NCI-H1694 (cell line): ENCODE measurements at regions not wholly inside any gene's neighbourhood (a gene's known extent, or its start where the extent isn't known, plus 50 kb on each side); places are given as distances from the start of the nearest gene placed in this dataset.
"Not testable (repeated sequence)": the region's sequence is repeated elsewhere in the genome, so short reads cannot be mapped to it uniquely, and the experiment has no call there.

ENCODE experiments used
- DNase-seq: peaks from one replicate; lab custom pipeline; 2025; lab: John Stamatoyannopoulos, UW

GRCh38 chr15:91620229-91620628 is 233.3 kb upstream of the SLCO3A1 start:
- no peak for DNase-seq

DNA sequence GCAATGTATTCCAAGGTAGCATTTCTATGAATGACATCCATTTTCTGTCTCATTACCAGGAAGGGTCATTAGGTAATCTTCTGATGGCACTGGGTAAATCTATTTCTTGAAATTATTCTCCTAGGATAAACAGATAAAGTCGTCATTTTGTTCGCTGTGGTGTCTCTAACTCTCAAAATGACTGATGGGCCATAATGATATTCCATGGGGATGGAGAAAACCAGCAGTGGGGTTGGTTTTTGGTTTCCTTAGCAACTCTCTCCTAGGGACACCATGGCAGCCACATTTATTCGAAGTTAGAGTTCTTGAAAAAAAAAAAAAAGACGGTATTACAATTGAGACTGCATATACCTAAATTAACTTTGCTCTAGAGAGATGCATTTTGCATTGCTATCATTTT is 231.3 kb upstream of the SLCO3A1 start:
- DNase-seq = no peak

- no peak for DNase-seq
These were observed 230.7 kb upstream of the SLCO3A1 start for GRCh38 chr15:91622711-91623342.

DNA sequence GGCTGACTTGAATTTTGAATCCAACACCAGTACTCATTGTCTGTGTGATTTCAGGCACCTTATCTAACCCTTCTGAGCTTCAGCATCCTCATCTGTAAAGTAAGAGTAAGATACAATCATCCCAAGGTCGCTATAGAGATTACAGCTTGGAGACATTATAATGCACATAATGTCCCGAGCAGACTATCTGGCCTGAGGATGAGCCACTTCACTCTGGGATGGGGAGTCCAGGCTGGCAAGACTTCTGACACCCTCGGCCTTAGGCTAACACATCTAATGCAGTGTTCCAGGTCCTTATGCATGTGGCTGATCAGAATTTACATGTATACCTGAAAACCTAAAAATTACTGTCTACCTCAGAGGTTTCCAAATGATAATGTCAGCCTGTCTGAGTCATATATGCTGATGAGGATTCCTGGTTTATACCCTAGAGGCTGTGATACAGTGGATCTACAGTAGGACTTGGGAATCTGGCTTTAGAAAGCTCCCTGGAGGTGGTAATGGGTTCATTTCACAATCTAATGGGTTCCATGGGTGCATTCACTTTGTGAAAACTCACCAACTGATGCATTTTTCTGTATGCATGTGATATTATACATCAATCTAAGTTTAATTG is 229.0 kb upstream of the SLCO3A1 start:
- DNase-seq = no peak

- DNase-seq = no peak
These were observed 228.0 kb upstream of the SLCO3A1 start for GRCh38 chr15:91625506-91625905.

GRCh38 chr15:91627473-91628278 is 225.8 kb upstream of the SLCO3A1 start:
- DNase-seq = no peak

DNA sequence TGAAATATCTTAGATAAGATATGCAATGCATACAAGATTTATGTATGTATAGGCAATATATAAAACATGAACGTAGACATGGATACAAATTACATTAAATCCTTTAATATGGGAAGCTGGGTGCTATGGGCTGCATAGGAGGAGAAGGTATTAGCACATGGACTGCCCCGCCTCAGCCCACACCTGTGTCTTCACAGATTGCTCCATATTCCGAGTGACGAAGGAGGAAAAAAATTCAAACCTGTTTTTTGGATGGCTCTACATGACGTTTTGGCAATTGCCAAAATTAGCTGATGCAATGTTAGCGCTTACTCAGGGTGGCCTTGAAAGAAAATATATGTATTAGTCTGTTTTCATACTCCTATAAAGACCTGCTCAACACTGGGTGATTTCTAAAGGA is 223.4 kb upstream of the SLCO3A1 start:
- DNase-seq = no peak

DNA sequence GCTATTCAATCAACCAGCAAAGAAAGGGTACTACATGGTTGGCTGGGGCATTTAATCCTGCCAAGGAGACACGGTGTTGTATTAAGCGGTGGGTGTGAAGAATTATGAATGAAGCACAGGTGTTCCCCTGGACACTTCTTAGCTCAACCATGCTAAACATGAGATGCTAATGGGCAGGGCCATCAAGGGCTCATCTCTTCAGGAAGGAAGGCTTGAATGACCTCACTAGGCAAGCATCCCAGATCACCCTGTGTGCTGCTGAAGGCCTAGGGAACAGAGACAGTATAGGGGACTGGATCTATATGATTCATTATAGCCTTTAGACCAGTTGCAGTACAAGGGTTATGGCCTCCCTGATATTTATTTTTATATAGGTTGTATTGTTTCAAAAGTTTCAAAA is 221.3 kb upstream of the SLCO3A1 start:
- DNase-seq = no peak

GRCh38 chr15:91632981-91633380 is 220.5 kb upstream of the SLCO3A1 start:
- no peak for DNase-seq

GRCh38 chr15:91634179-91634578 is 219.3 kb upstream of the SLCO3A1 start:
- no peak for DNase-seq

DNA sequence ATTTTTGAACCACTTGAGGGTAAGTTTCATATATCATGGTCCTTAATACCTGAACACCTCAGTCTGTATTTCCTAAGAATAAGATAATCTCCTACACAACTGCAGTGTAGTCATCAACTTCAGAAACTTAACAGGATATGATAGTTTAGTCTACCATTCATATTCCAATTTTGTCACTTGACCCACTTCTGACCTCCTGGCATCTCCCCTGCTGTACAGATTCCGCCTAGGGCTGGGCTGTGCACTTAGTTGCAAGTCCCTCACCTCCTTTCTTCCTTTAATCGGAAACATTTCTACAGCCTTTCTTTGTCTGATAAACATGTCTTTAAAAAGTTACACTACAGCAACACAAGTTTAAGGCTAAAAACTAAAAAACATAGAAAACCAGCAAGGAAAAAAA is 218.4 kb upstream of the SLCO3A1 start:
- DNase-seq = no peak

DNA sequence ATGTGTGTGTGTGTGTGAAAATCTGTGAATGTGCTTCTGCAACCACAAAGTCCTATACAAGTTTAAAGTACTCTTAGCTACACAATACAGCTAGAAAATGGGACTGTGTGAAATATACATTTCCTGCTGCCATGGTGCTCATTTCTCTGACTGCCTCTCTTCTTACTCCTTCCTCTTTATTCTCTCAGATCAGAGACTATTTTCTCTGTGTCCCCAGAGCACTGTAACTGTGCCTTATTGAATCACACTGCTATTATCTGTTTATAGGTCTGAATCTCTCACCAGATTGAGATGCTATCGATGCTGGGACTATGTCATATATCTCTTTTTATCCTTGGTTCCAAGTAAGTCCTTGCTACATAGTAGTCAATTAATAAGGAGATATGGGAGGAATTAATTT is 217.9 kb upstream of the SLCO3A1 start:
- no peak for DNase-seq

- no peak for DNase-seq
These were observed 204.5 kb upstream of the SLCO3A1 start for GRCh38 chr15:91649016-91649415.

DNA sequence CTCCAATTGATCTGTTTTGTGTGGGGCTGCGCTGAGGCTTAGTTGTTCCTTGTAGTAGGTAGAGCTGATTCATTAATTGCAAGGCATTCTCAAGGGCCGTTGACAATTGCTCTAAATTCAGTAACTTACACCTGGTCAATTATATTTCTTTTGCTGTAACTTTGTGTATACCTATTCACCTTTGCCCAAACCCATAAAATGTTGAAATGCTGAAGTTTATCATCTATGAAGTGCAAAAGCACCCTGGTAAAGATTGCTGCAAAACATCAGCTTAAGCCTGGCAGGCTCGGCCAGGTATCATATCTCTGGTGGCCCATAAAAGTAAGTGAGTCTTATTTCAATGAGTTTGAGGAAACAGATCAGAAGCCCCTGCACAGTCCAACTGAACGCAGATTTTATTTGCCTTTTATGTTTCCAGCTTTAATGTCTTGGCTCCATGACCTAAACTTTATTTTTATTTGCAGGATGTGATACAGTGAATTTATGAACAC is 203.6 kb upstream of the SLCO3A1 start:
- no peak for DNase-seq

DNA sequence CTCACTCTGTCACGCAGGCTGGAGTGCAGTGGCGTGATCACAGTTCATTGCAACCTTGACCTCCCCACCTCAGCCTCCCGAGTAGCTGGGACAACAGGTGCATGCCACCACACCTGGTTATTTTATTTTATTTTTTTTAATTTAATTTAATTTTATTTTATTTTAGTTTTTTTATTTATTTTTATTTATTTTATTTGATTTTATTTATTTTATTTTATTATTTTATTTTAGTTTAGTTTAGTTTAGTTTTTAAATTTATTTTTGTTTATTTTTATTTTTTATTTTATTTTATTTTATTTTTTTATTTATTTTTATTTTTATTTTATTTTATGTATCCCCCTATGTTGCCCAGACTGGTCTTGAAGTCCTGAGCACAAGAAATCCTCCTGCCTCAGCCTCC is 202.3 kb upstream of the SLCO3A1 start:
- no peak for DNase-seq

DNA sequence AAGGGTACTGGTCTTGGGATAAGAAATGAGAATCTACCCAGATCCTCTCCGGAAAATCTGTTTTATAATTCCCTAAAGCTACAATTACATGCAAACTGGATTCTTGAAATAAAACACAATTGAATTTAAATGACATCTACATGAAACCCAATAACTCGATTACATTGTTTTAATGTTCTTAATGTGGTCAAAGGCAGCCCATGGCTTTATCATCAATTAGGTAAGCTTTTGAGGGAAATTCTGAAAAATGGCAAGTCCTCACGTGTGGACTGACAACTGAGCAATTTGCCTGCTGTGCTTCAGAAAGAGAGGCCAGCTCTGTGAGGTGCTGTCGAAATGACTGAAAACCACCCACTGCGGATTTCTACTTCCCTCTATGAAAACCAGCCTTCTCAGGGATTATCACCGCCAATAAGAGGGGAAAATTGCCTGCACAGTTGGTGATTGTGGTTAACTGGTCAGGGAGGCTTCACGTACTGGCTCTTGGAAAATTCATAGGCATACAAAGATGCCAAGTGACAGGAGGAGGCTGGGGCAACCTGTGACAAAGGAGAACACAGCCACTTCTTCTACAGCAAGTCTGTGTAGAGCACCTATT is 200.8 kb upstream of the SLCO3A1 start:
- no peak for DNase-seq

GRCh38 chr15:91655563-91656290 is 197.8 kb upstream of the SLCO3A1 start:
- not testable (repeated sequence) for DNase-seq

DNA sequence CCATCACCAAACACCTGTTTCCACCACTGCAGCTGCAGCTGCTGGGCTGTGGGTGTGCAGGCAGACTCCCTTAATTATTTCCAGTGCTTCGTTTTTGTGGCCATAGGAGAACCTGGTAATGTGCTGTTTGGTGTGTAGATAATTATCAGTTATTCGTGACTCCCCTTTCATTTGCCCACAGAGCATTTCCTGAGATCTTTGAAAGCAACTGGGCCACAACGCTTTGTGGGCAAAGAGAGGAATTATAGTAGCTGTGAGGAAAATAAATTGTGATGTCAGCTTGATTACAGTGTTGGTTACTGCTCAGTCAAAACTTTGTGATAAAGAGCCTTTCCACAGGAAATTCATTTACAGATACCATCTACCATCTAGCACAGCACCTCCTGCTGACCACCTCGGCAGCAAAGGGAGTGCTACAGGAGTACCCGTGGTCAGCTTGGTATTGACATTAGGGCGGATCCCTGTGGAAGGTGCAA is 193.3 kb upstream of the SLCO3A1 start:
- no peak for DNase-seq

- DNase-seq = no peak
These were observed 189.2 kb upstream of the SLCO3A1 start for GRCh38 chr15:91664224-91664836.

DNA sequence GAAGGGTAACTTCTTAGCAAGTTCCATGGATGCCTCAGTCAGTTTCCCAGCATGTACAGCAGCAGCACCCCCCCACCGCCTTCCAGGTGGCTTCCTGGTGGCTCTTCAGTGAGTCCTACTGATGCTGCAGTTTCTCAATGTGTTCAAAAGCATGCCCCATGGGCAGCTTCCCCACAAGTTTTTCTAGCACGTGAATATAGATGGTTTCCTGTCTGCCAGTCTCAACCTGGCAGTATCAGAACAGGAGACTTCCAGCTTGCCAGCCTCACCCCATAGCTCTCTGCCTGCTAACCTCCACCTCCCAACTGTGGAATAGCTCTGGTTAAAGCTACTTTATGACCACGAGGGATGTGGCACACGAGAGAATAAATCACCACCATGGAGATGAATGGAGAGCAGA is 188.3 kb upstream of the SLCO3A1 start:
- no peak for DNase-seq

GRCh38 chr15:91668370-91668769 is 185.1 kb upstream of the SLCO3A1 start:
- DNase-seq = no peak
